ENCODE measurements at regions not wholly inside any gene's neighbourhood (a gene's known extent, or its start where the extent isn't known, plus 50 kb on each side); places are given as distances from the start of the nearest gene placed in this dataset.
A peak's percentile ranks its signal among the peaks of the same experiment; 100 is the strongest.

- H4K20me1 ChIP-seq (ENCODE audit: insufficient read depth, low read length): no peaks in the 10 kb centered on the region
- no peaks in the 10 kb centered on the region for H3K27me3 ChIP-seq (replicated peaks; ENCODE audit: insufficient read depth, low read length)
- no peak overlapping the region for H3K9ac ChIP-seq (ENCODE audit: low read length)
- no peaks in the 10 kb centered on the region for H3K9me2 ChIP-seq (replicated peaks; ENCODE audit: insufficient read depth, low read length)
- H3K4me1 ChIP-seq (ENCODE audit: low read length): no peaks in the 10 kb centered on the region
- no peaks in the 10 kb centered on the region for H3K79me2 ChIP-seq (ENCODE audit: low read length)
- H3F3A ChIP-seq (ENCODE audit: insufficient read depth, low read length): no peaks in the 10 kb centered on the region
- H3K4me2 ChIP-seq (ENCODE audit: low read depth, low read length): no peak overlapping the region
- H3K9me3 ChIP-seq (replicated peaks; ENCODE audit: insufficient read depth, low read length): no peaks in the 10 kb centered on the region
- no peak overlapping the region for H3K27ac ChIP-seq (ENCODE audit: low read length)
- DNase-seq: no peak
- H2AFZ ChIP-seq (ENCODE audit: low read length): no peak overlapping the region
- H3K36me3 ChIP-seq (replicated peaks; ENCODE audit: insufficient read depth, low read length): no peaks in the 10 kb centered on the region
- TF ChIP-seq EZH2phosphoT487 (IDR thresholded peaks at IDR 0.05; ENCODE audit: low read length) (no peak), CTCF (IDR thresholded peaks at IDR 0.05; ENCODE audit: low read length) (no peak), EZH2 (optimal IDR thresholded peaks at IDR 0.05; ENCODE audit: low read depth, low read length) (no peak)
- no peak overlapping the region for H3K4me3 ChIP-seq (ENCODE audit: low read length)
These were observed 363.8 kb upstream of the TNC start for GRCh38 chr9:115481769-115482168.

GRCh38 chr9:115482747-115483146 lies 364.8 kb upstream of the TNC start:
- Histone ChIP-seq H3K27me3 (replicated peaks; ENCODE audit: insufficient read depth, low read length) (no peaks in the 10 kb centered on the region), H3K27ac (ENCODE audit: low read length) (no peak overlapping the region), H3K79me2 (ENCODE audit: low read length) (no peaks in the 10 kb centered on the region), H4K20me1 (ENCODE audit: insufficient read depth, low read length) (no peaks in the 10 kb centered on the region), H3K4me2 (ENCODE audit: low read depth, low read length) (no peak overlapping the region), H3K4me1 (ENCODE audit: low read length) (no peaks in the 10 kb centered on the region), H3K4me3 (ENCODE audit: low read length) (no peak overlapping the region), H3K9ac (ENCODE audit: low read length) (no peak overlapping the region), H3K36me3 (replicated peaks; ENCODE audit: insufficient read depth, low read length) (no peaks in the 10 kb centered on the region), H3K9me3 (replicated peaks; ENCODE audit: insufficient read depth, low read length) (no peaks in the 10 kb centered on the region), H2AFZ (ENCODE audit: low read length) (no peak overlapping the region), H3K9me2 (replicated peaks; ENCODE audit: insufficient read depth, low read length) (no peaks in the 10 kb centered on the region), H3F3A (ENCODE audit: insufficient read depth, low read length) (no peaks in the 10 kb centered on the region)
- no peak for DNase-seq
- TF ChIP-seq EZH2phosphoT487 (IDR thresholded peaks at IDR 0.05; ENCODE audit: low read length) (no peak), CTCF (IDR thresholded peaks at IDR 0.05; ENCODE audit: low read length) (no peak), EZH2 (optimal IDR thresholded peaks at IDR 0.05; ENCODE audit: low read depth, low read length) (no peak)

- 0 out of 2 replicates have a peak, but pooled peaks cover 6% of the 10 kb centered on the region for H3K4me1 ChIP-seq (ENCODE audit: low read length)
- no peaks in the 10 kb centered on the region for H3K27me3 ChIP-seq (replicated peaks; ENCODE audit: insufficient read depth, low read length)
- H4K20me1 ChIP-seq (ENCODE audit: insufficient read depth, low read length): no peaks in the 10 kb centered on the region
- H3K9ac ChIP-seq (ENCODE audit: low read length): no peak overlapping the region
- no peaks in the 10 kb centered on the region for H3F3A ChIP-seq (ENCODE audit: insufficient read depth, low read length)
- no peak overlapping the region for H3K27ac ChIP-seq (ENCODE audit: low read length)
- no peaks in the 10 kb centered on the region for H3K9me3 ChIP-seq (replicated peaks; ENCODE audit: insufficient read depth, low read length)
- H2AFZ ChIP-seq (ENCODE audit: low read length): peak overlapping the region; percentile 37; the same call in 1 of the 2 replicates
- H3K79me2 ChIP-seq (ENCODE audit: low read length): no peaks in the 10 kb centered on the region
- H3K4me3 ChIP-seq (ENCODE audit: low read length): no peak overlapping the region
- H3K4me2 ChIP-seq (ENCODE audit: low read depth, low read length): no peak overlapping the region
- DNase-seq: peak; percentile 50
- TF ChIP-seq EZH2 (optimal IDR thresholded peaks at IDR 0.05; ENCODE audit: low read depth, low read length): no peak
- no peak for TF ChIP-seq CTCF (IDR thresholded peaks at IDR 0.05; ENCODE audit: low read length)
- TF ChIP-seq EZH2phosphoT487 (IDR thresholded peaks at IDR 0.05; ENCODE audit: low read length): no peak
- H3K36me3 ChIP-seq (replicated peaks; ENCODE audit: insufficient read depth, low read length): no peaks in the 10 kb centered on the region
- no peaks in the 10 kb centered on the region for H3K9me2 ChIP-seq (replicated peaks; ENCODE audit: insufficient read depth, low read length)
These were observed 374.9 kb upstream of the TNC start for GRCh38 chr9:115492869-115493268.
